GM19452 (cell line): ENCODE measurements at regions not wholly inside any gene's neighbourhood (a gene's known extent, or its start where the extent isn't known, plus 50 kb on each side); places are given as distances from the start of the nearest gene placed in this dataset.

Experiments
- ATAC-seq: cut with Tn5 transposase; IDR thresholded peaks from one replicate; pipeline ENCODE4 v1.9.1; 2021; ENCODE audit not compliant: unreplicated experiment

DNA sequence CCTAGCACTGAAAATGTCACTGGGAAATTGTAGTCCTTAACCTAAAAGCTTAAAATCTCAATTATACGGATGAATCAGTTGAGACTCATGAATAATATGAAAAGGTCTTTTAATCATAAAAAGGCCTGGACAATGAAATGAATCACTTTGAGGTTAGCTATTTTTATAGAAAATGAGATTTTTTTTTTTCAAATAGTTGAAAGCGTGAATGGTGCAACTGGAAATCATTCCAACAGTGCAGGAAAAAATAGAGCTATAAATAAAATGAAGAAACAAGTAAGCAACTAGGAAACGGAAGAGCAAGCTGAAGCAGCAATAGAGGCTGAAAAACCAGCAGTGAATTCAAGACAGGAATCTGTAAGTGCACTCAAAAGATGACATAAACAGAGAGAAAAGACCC, 142.9 kb downstream of the BACH1 start:
- ATAC-seq, result no peak

GRCh38 chr21:29443411-29444010, 144.8 kb downstream of the BACH1 start:
- ATAC-seq, result no peak

GRCh38 chr21:29448766-29449165, 150.0 kb downstream of the BACH1 start:
- ATAC-seq, result no peak

- ATAC-seq, result no peak
Observed at GRCh38 chr21:29449306-29449950, 150.7 kb downstream of the BACH1 start.

GRCh38 chr21:29450058-29450457, 151.3 kb downstream of the BACH1 start:
- no peak for ATAC-seq

DNA sequence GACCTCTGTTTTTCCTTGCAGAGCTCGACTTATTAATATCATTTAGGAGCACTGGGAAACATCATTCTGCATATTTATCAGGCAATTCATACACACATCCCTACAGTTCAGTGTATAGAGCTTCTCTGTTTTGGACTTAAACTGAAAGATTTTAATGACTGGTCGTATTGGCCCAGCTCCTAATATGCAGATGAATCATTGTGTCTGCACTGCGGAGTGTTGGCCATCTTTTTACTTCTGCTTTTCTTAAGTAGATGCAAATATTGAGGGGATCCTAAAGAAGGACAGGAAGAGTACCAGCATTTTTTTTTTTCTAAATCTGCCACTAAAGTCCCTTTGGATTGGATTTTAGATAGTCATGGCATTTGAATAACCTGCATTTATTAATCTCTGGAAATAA, 154.8 kb downstream of the BACH1 start:
- no peak for ATAC-seq

DNA sequence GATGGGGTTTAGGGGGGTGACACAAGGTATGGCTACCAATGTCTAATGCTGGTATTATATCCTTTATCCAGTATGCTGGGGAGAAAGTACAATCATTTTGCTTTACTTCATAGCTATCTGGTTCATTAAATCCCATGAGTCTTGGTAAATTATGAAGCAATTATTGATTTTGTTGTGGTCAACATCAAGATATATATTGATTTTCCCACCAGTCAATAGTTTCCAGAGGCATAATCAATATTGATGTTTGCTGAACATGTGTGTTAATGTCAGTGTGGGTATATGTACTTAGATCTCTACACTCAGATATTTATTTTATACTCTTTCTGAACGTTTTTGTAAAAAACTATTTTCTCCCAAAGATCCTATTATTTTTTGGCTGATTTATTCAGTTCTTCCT, 155.5 kb downstream of the BACH1 start:
- ATAC-seq, result no peak

- ATAC-seq, result no peak
Observed at GRCh38 chr21:29462479-29462878, 163.8 kb downstream of the BACH1 start.

DNA sequence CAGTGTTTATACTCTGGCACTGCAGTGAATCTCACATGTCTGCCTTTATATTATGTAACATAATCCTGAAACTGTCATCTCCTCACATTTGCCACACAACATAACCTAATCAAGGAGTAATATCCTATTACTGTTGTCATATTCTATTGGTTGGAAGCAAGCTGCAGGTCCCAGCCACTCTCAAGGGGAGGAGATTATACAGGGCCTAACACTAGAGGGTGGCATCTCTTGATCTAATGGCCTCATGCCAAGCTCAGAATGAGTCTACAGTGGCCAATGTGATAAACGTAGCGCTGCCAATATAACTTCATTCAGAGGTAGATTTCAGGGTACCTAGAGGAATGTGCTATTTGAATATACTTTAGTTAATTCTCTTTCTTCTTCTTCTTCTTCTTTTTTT, 166.8 kb downstream of the BACH1 start:
- no peak for ATAC-seq

GRCh38 chr21:29466532-29466931, 167.8 kb downstream of the BACH1 start:
- ATAC-seq, result no peak

GRCh38 chr21:29470397-29470796, 171.7 kb downstream of the BACH1 start:
- no peak for ATAC-seq

DNA sequence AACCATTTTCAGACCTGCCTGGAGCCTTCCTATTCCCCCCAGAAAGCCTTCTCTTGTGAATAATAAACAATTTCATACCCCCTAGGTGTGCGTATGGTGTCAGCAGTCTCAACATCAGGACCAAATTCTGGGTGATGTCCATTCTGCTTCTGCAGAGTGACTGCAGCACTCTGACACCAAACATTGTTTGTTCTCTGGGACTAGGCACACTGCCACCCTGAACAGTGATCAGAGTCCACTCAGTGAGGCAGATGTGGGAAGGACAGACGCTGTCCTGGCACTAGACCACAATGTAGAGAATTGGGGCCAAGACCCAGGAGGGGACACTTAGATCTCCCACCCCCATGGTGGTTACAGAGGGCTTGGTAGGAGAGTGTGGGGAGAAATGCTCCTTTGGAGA, 175.1 kb downstream of the BACH1 start:
- no peak for ATAC-seq

GRCh38 chr21:29475329-29475728, 176.6 kb downstream of the BACH1 start:
- no peak for ATAC-seq

DNA sequence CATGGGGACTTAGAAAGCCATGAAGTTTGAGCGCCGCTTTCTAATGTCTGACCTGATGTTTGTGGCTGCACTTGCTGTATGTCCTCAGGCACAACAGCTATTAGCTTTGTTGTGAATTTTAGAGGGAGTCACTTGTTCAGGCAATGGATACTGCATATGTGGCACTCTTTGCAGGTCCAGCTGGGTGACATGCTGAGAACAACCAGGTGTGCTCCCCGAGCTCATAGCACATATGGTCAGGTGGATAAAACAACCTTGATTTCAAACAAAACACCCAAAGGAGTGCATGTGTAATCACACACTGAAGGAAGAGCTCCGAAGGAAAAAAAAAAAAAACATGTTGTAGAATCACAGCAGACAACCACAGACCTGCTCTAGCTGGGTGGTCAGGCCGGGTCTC, 178.6 kb downstream of the BACH1 start:
- ATAC-seq, result no peak

- ATAC-seq, result no peak
Observed at GRCh38 chr21:29477941-29478340, 179.2 kb downstream of the BACH1 start.

DNA sequence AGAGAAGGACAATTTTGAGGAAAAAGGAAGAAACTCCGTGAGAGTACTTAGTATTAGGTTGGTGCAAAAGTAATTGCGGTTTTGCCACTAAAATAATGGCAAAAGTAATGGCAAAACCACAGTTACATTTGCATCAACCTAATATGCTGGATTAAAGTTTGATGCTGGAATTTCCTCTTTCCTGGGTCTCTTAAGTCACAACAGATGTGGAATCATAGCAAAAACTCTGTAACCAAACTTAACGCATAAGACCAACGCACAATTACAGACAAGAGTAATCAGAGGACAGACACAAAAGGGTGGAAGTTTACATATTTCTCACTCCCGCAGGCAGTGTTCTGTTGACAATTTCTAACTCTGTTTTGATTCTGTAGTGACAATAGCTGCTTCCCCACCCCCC, 182.4 kb downstream of the BACH1 start:
- no peak for ATAC-seq

- no peak for ATAC-seq
Observed at GRCh38 chr21:29481641-29482040, 182.9 kb downstream of the BACH1 start.

DNA sequence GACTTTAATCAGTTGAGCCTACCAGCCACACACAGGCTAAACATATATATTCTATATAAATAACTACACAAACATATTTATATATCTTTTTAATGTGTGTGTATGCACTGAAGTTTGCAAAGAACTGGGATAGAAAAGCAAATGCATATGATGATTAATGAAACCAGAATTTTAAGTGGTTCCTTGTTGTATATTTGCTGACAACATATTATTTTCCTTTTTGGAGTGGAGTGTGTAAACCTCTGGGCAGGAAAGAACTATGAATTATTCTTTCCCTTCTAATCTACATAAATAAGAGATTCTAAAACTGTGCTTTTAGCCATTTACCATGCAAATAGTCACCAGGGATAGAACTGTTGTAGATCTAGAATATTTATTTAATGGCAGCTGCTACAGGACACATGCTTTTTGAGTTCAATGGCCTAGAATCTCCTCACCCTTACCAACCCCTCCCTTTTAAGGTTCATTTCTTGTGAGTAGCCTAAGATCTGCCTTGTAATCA, 187.6 kb downstream of the BACH1 start:
- no peak for ATAC-seq
